Stomach (tissue), 8 donors: ENCODE measurements at regions not wholly inside any gene's neighbourhood (a gene's known extent, or its start where the extent isn't known, plus 50 kb on each side); places are given as distances from the start of the nearest gene placed in this dataset.

Experiments used
- DNase-seq, 2 donors: peaks; one replicate each; pipeline versions ENCODE4 v3.0.0 to v3.0.0-alpha.2; 2013 to 2019
- H3K27ac ChIP-seq, 5 donors: fragments of 200-600 bp in 4 of 5; sonication (generic) in 4 of 5; one replicate each; pipeline ENCODE4 v1.5.1; 2013 to 2019; ENCODE audit warnings: mild to moderate bottlenecking in 1 of 5, moderate library complexity in 1 of 5
- H3K27me3 ChIP-seq, 3 donors: fragments of 200-600 bp; sonication (generic); one replicate each; pipeline ENCODE4 v1.5.1; 2017 to 2019; ENCODE audit warnings: mixed run types in 1 of 3
- H3K36me3 ChIP-seq, 4 donors: fragments of 200-600 bp; sonication (generic); 1 replicate in 3 of 4; 2 replicates in 1 of 4; pipeline ENCODE4 v1.5.1; 2016 to 2019
- H3K4me1 ChIP-seq, 4 donors: fragments of 200-600 bp; sonication (generic); one replicate each; pipeline ENCODE4 v1.5.1; 2016 to 2019
- H3K4me3 ChIP-seq, 4 donors: fragments of 200-600 bp; sonication (generic) in 3 of 4; one replicate each; pipeline ENCODE4 v1.5.1; 2016 to 2019; ENCODE audit warnings: mild to moderate bottlenecking in 1 of 4
- H3K9me3 ChIP-seq, 4 donors: fragments of 200-600 bp; sonication (generic); one replicate each; pipeline ENCODE4 v1.5.1; 2016 to 2019
- EP300 ChIP-seq: sonication (generic); formaldehyde crosslinking; IDR thresholded peaks from one replicate; pipeline ENCODE4 v1.6.1; 2017; ENCODE audit warnings: antibody characterized with exemption
- POLR2A ChIP-seq, 4 donors: fragments of 450-650 bp; IDR thresholded peaks; one replicate each; pipeline ENCODE4 v1.6.1; 2016; ENCODE audit warnings: antibody characterized with exemption in 4 of 4, control low read depth in 2 of 4, mild to moderate bottlenecking in 1 of 4, moderate library complexity in 1 of 4
- POLR2AphosphoS5 ChIP-seq, 3 donors: sonication (generic); formaldehyde crosslinking; IDR thresholded peaks; one replicate each; pipeline ENCODE4 v1.6.1; 2016; ENCODE audit warnings: antibody characterized with exemption in 3 of 3
- WGBS, 5 donors: extraction: QIAGEN DNeasy Blood & Tissue Kit in 3 of 5; methylation state at CpG; one replicate each; pipeline versions ENCODE4 v1.1.5 to v1.1.7; 2013 to 2018; 5-methylcytosine and 5-hydroxymethylcytosine counted together
- intact Hi-C: fragments of 100-400 bp; cut with DNase I; formaldehyde crosslinking; loops from one replicate; pipeline ENCODE4 v1.15.1; 2023; ENCODE audit warnings: low total_unique reads
- TF ChIP-seq, protein P1 (sequence below), 7 experiments: fragments of 450-650 bp in 4 of 7; fragments of 200-600 bp in 3 of 7; sonication (generic) in 3 of 7; IDR thresholded peaks; one replicate each; pipeline ENCODE4 v1.5.1; 2016 to 2019; ENCODE audit warnings: antibody characterized with exemption in 7 of 7, control low read depth in 2 of 7, mild to moderate bottlenecking in 1 of 7
- donor health status: healthy with polysubstance abuse.
- donor health status: Bipolar disorder and iron deficiency.
- donor health status: healthy.

DNA sequence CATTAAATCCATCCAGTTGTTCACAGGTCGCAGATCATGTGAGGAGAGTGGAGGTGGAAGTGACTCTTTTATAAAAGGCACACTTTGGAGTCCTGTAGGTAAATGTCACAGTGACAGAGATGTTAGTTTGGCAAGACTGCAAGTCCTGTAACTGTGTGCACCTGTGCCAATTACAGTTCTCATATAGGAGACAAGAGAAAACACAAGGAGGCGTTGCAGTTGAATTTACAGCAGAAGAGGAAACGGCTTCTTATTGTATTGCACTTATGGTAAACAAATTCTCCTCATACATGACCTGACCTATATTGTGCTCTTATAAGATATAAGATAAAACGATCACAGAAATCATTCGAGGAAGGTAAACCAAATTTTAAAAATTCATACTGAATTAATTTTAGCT lies 732.8 kb upstream of the SLC10A2 start:
- H3K4me3 ChIP-seq, result no peak overlapping the region
- TF ChIP-seq, protein P1, sequence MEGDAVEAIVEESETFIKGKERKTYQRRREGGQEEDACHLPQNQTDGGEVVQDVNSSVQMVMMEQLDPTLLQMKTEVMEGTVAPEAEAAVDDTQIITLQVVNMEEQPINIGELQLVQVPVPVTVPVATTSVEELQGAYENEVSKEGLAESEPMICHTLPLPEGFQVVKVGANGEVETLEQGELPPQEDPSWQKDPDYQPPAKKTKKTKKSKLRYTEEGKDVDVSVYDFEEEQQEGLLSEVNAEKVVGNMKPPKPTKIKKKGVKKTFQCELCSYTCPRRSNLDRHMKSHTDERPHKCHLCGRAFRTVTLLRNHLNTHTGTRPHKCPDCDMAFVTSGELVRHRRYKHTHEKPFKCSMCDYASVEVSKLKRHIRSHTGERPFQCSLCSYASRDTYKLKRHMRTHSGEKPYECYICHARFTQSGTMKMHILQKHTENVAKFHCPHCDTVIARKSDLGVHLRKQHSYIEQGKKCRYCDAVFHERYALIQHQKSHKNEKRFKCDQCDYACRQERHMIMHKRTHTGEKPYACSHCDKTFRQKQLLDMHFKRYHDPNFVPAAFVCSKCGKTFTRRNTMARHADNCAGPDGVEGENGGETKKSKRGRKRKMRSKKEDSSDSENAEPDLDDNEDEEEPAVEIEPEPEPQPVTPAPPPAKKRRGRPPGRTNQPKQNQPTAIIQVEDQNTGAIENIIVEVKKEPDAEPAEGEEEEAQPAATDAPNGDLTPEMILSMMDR (IDR thresholded peaks at IDR 0.05), result no peak
- TF ChIP-seq POLR2A (IDR thresholded peaks at IDR 0.05), result no peak
- TF ChIP-seq POLR2AphosphoS5 (IDR thresholded peaks at IDR 0.05), result no peak
- no peak for TF ChIP-seq EP300
- H3K9me3 ChIP-seq, result no peaks in the 10 kb centered on the region
- intact Hi-C loops, result no loop called here
- H3K27ac ChIP-seq, result no peak overlapping the region
- no peak for DNase-seq
- H3K36me3 ChIP-seq, result no peaks in the 10 kb centered on the region
- H3K27me3 ChIP-seq, result no peaks in the 10 kb centered on the region
- WGBS, 5 donors, result 55 to 63% (median 58%) methylated on average over 5 of the region's 5 CpGs
- H3K4me1 ChIP-seq, result no peaks in the 10 kb centered on the region

DNA sequence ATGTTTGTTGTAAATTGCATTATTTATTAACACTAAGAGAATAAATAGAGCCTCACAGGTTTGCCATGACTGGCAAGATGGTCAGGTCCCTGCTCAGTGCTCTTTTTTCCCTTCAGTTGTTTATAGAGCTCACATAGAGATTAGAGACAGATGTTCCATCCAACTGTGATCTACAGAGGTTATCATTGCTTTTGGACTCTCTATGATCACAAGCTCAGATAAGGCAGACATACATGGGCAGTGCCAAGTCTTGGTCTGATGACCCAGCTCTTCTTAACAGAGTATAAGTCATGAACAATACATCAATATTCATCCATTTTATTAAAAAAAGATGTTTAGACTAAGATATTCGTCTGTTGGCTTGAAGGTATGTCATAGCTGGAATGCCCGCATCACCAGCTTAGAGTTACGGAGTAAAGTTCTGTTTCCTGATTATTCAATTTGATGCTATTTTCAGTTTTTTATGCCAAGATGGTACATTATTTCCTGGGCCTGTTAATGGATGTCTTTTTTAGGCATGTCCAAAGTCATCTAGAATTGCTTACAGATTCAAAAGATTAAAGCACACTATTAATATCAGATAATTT lies 729.8 kb upstream of the SLC10A2 start:
- intact Hi-C loops, result no loop called here
- DNase-seq, result no peak
- 63 to 84% (median 82%) methylated on average over 3 of the region's 3 CpGs for WGBS, 5 donors
- Histone ChIP-seq H3K4me1 (no peaks in the 10 kb centered on the region), H3K27ac (no peak overlapping the region), H3K4me3 (no peak overlapping the region), H3K36me3 (no peaks in the 10 kb centered on the region), H3K9me3 (no peaks in the 10 kb centered on the region), H3K27me3 (no peaks in the 10 kb centered on the region)
- TF ChIP-seq POLR2A (IDR thresholded peaks at IDR 0.05) (no peak), POLR2AphosphoS5 (IDR thresholded peaks at IDR 0.05) (no peak), EP300 (no peak)
- TF ChIP-seq, protein P1 (IDR thresholded peaks at IDR 0.05), result no peak

DNA sequence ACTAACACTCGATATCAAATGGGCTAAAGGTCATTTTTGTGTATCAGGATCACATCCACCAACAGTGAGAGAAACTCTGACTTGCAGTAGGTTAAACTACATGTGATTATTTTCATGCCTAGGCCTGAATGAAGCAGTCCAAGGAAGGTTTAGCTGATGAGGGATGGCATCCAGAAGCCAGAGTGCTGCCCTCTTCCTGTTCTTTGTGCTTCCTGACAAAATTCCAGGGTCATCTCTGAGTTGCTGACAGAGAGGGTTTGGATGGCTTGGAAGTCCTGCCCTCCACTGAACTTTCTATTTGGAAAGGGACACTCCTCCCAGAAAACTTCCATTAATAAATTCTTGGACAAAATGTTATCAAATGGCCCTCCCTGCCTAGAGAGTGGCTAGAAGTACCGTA lies 728.3 kb upstream of the SLC10A2 start:
- TF ChIP-seq POLR2A (IDR thresholded peaks at IDR 0.05), result no peak
- TF ChIP-seq, protein P1 (IDR thresholded peaks at IDR 0.05), result no peak
- TF ChIP-seq POLR2AphosphoS5 (IDR thresholded peaks at IDR 0.05), result no peak
- no peak for TF ChIP-seq EP300
- whole genome bisulfite sequencing, 5 donors, result 51 to 69% (median 63%) methylated on average over 2 of the region's 2 CpGs
- Histone ChIP-seq H3K27me3 (no peaks in the 10 kb centered on the region), H3K4me3 (no peak overlapping the region), H3K27ac (no peak overlapping the region), H3K36me3 (no peaks in the 10 kb centered on the region), H3K9me3 (no peaks in the 10 kb centered on the region), H3K4me1 (no peaks in the 10 kb centered on the region)
- DNase-seq, result no peak
- intact Hi-C loops, result no loop called here

DNA sequence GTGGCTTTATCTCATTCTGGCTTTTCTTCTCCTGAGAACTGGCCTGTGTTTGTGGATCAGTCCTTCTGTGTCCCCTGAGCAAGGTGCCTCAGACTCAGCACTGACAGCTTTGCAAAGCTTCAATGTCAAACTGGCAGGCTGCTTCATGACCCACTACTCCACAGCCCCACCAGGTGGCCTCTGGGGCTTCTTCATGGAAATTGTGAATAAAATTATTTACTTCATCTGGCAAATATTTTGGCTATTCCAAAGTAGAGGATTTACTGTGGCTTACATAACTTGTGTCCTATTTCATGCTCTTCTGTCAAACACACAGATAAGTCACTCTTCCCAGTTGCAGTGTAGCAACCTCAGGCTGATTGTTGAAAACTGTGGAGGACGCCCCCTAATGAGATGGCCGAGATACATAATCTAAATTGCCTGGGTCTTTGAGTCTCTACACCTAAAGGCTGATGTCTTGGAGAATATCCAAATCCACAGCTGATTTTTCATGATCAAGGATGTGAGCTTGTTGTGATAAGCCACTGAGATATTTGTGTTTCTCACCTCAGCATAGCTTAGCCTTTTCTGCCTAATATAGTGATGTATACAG lies 721.9 kb upstream of the SLC10A2 start:
- peak in 1 of 2 donors; percentile 7 for DNase-seq
- intact Hi-C loops, result no loop called here
- WGBS, 5 donors, result 43 to 67% (median 49%) methylated on average over 2 of the region's 2 CpGs

More for the DNA sequence above, 721.9 kb upstream of the SLC10A2 start:
- no peaks in the 10 kb centered on the region for H3K36me3 ChIP-seq
- no peaks in the 10 kb centered on the region for H3K27me3 ChIP-seq
- H3K27ac ChIP-seq, result no peak overlapping the region
- H3K4me1 ChIP-seq, result no peaks in the 10 kb centered on the region
- H3K4me3 ChIP-seq, result no peak overlapping the region
- no peaks in the 10 kb centered on the region for H3K9me3 ChIP-seq
- TF ChIP-seq, protein P1 (IDR thresholded peaks at IDR 0.05), result no peak
- TF ChIP-seq POLR2A (IDR thresholded peaks at IDR 0.05), result no peak
- no peak for TF ChIP-seq EP300
- no peak for TF ChIP-seq POLR2AphosphoS5 (IDR thresholded peaks at IDR 0.05)
